ENCODE measurements at regions not wholly inside any gene's neighbourhood (a gene's known extent, or its start where the extent isn't known, plus 50 kb on each side); places are given as distances from the start of the nearest gene placed in this dataset.
A peak's percentile ranks its signal among the peaks of the same experiment; 100 is the strongest.
"Not testable (repeated sequence)": the region's sequence is repeated elsewhere in the genome, so short reads cannot be mapped to it uniquely, and the experiment has no call there.

- Histone ChIP-seq H3K9ac (ENCODE audit: low read depth, low read length) (no peak overlapping the region), H2AFZ (ENCODE audit: low read depth, low read length) (no peak overlapping the region), H3K4me1 (ENCODE audit: insufficient read depth, low read length) (no peaks in the 10 kb centered on the region), H3K4me2 (ENCODE audit: insufficient read depth, low read length) (no peak overlapping the region), H3K36me3 (ENCODE audit: insufficient read depth, low read length) (no peaks in the 10 kb centered on the region), H3K79me2 (ENCODE audit: insufficient read depth, low read length) (no peaks in the 10 kb centered on the region), H3K27ac (ENCODE audit: low read length) (no peak overlapping the region), H4K20me1 (ENCODE audit: insufficient read depth, low read length) (no peaks in the 10 kb centered on the region), H3K4me3 (ENCODE audit: low read depth in 1 of 2, low read length in 2 of 2) (no peak overlapping the region), H3K9me3 (ENCODE audit: insufficient read depth, low read length, severe bottlenecking) (no peaks in the 10 kb centered on the region), H3K27me3 (ENCODE audit: insufficient read depth, low read length, poor library complexity) (no peaks in the 10 kb centered on the region)
- TF ChIP-seq CTCF (IDR thresholded peaks at IDR 0.05; ENCODE audit: borderline replicate concordance, extremely low read depth, low read length, poor library complexity, severe bottlenecking) = no peak
- TF ChIP-seq EZH2 (IDR thresholded peaks at IDR 0.05; ENCODE audit: borderline replicate concordance, low read depth, low read length, severe bottlenecking) = no peak
- no peak for ATAC-seq (ENCODE audit: insufficient read depth, low read depth)
- DNase-seq = no peak
Observed at GRCh38 chrX:114201622-114202021, 382.3 kb upstream of the HTR2C start.

DNA sequence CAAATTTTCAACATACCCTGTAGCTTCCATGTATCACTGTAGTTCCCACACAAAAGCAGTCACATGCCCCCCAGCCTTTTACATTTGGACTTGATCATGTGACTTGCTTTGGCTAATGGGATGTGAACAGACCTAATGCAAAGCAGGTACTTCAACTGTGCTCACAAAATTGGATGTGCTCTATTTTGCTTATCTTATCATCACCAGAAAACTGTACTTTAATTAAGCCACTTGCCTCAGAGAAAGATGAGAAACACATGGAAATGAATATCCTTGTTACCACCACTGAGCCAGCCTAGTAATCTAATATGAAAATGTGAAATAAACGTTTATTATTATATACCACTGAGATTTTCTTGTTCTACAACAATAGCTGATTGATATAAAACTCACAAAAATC, 402.7 kb upstream of the HTR2C start:
- Histone ChIP-seq H3K36me3 (ENCODE audit: insufficient read depth, low read length) (no peaks in the 10 kb centered on the region), H3K4me1 (ENCODE audit: insufficient read depth, low read length) (no peaks in the 10 kb centered on the region), H3K4me2 (ENCODE audit: insufficient read depth, low read length) (no peak overlapping the region), H3K79me2 (ENCODE audit: insufficient read depth, low read length) (no peaks in the 10 kb centered on the region), H4K20me1 (ENCODE audit: insufficient read depth, low read length) (no peaks in the 10 kb centered on the region), H3K27me3 (ENCODE audit: insufficient read depth, low read length, poor library complexity) (no peaks in the 10 kb centered on the region), H2AFZ (ENCODE audit: low read depth, low read length) (no peak overlapping the region), H3K9me3 (ENCODE audit: insufficient read depth, low read length, severe bottlenecking) (no peaks in the 10 kb centered on the region), H3K27ac (ENCODE audit: low read length) (no peak overlapping the region), H3K9ac (ENCODE audit: low read depth, low read length) (no peak overlapping the region), H3K4me3 (ENCODE audit: low read depth in 1 of 2, low read length in 2 of 2) (no peak overlapping the region)
- no peak for DNase-seq
- no peak for ATAC-seq (ENCODE audit: insufficient read depth, low read depth)
- no peak for TF ChIP-seq EZH2 (IDR thresholded peaks at IDR 0.05; ENCODE audit: borderline replicate concordance, low read depth, low read length, severe bottlenecking)
- TF ChIP-seq CTCF (IDR thresholded peaks at IDR 0.05; ENCODE audit: borderline replicate concordance, extremely low read depth, low read length, poor library complexity, severe bottlenecking) = no peak

DNA sequence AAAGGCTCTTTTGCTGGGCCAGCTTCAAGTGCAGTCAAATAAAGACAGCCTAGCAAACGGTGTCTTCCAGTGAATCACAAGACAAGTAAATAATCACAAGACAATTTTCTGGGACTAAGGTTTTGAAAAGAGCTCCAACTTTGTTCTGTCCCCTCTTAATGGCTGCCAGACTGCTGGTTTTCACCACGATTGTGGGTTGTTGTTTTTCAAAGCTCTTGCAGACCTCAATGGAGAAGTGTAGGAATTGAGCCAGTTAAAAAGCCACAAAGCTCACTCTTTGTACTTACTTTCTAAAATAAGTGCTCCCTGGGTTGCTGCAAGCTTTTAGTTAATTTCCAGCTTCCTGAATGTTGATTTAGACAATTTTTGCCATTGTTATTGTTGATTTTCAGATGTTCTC, 405.8 kb upstream of the HTR2C start:
- Histone ChIP-seq H3K4me1 (ENCODE audit: insufficient read depth, low read length) (no peaks in the 10 kb centered on the region), H3K4me2 (ENCODE audit: insufficient read depth, low read length) (no peak overlapping the region), H3K36me3 (ENCODE audit: insufficient read depth, low read length) (no peaks in the 10 kb centered on the region), H2AFZ (ENCODE audit: low read depth, low read length) (no peak overlapping the region), H3K79me2 (ENCODE audit: insufficient read depth, low read length) (no peaks in the 10 kb centered on the region), H3K27me3 (ENCODE audit: insufficient read depth, low read length, poor library complexity) (no peaks in the 10 kb centered on the region), H3K27ac (ENCODE audit: low read length) (no peak overlapping the region), H3K9ac (ENCODE audit: low read depth, low read length) (no peak overlapping the region), H3K9me3 (ENCODE audit: insufficient read depth, low read length, severe bottlenecking) (no peaks in the 10 kb centered on the region), H3K4me3 (ENCODE audit: low read depth in 1 of 2, low read length in 2 of 2) (no peak overlapping the region), H4K20me1 (ENCODE audit: insufficient read depth, low read length) (no peaks in the 10 kb centered on the region)
- TF ChIP-seq CTCF (IDR thresholded peaks at IDR 0.05; ENCODE audit: borderline replicate concordance, extremely low read depth, low read length, poor library complexity, severe bottlenecking) (no peak), EZH2 (IDR thresholded peaks at IDR 0.05; ENCODE audit: borderline replicate concordance, low read depth, low read length, severe bottlenecking) (no peak)
- ATAC-seq (ENCODE audit: insufficient read depth, low read depth) (peak; percentile 50), DNase-seq (no peak)

DNA sequence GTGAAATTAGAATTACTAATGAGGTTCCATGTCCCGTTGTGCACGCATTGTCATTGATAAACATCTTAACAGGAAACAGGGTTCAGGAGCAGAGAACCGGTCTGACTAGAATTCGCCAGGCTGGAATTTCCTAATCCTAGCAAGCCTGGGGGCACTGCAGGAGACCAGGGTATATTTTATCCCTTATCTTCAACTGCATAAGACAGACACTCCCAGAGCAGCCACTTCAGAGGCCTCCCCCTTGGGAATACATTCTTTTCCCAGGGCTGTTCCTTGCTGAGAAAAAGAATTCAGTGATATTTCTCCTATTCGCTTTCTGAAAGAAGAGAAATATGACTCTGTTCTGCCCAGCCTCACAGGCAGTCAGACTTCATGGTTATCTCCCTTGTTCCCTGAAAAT, 416.6 kb upstream of the HTR2C start:
- not testable (repeated sequence) for DNase-seq; H3K27me3 ChIP-seq (ENCODE audit: insufficient read depth, low read length, poor library complexity); H3K79me2 ChIP-seq (ENCODE audit: insufficient read depth, low read length); H3K9ac ChIP-seq (ENCODE audit: low read depth, low read length); H3K4me2 ChIP-seq (ENCODE audit: insufficient read depth, low read length); H3K9me3 ChIP-seq (ENCODE audit: insufficient read depth, low read length, severe bottlenecking); H3K27ac ChIP-seq (ENCODE audit: low read length); H2AFZ ChIP-seq (ENCODE audit: low read depth, low read length); H3K36me3 ChIP-seq (ENCODE audit: insufficient read depth, low read length); H4K20me1 ChIP-seq (ENCODE audit: insufficient read depth, low read length); ATAC-seq (ENCODE audit: insufficient read depth, low read depth); H3K4me3 ChIP-seq (ENCODE audit: low read depth in 1 of 2, low read length in 2 of 2); H3K4me1 ChIP-seq (ENCODE audit: insufficient read depth, low read length)

All from DND-41 (cell line).